SK-N-SH (cell line): ENCODE measurements at regions not wholly inside any gene's neighbourhood (a gene's known extent, or its start where the extent isn't known, plus 50 kb on each side); places are given as distances from the start of the nearest gene placed in this dataset.

ENCODE experiments used
- CTCF ChIA-PET: fragments of 300-600, 350-600 bp; formaldehyde crosslinking; extraction: SDS; loops from one replicate; lab custom pipeline; 2021; lab: Yijun Ruan, JAX
- POLR2A ChIA-PET: fragments of 350-600 bp; sonication (Branson Sonifier 250); formaldehyde crosslinking; extraction: SDS; loops from one replicate; lab custom pipeline; 2020; ENCODE audit warnings: antibody characterized with exemption, inconsistent platforms; lab: Yijun Ruan, JAX
- DNase-seq: peaks from one replicate; pipeline ENCODE4 v3.0.0; 2012
- H2AFZ ChIP-seq: fragments of 200-600 bp; sonication (generic); 2 replicates; pipeline ENCODE4 v1.8.1; 2016; ENCODE audit warnings: antibody characterized with exemption, mild to moderate bottlenecking, low read depth
- H3F3A ChIP-seq: fragments of 200-600 bp; sonication (generic); replicated peaks from 2 replicates; pipeline ENCODE3; 2016; ENCODE audit warnings: antibody characterized with exemption, mild to moderate bottlenecking; ENCODE audit not compliant: insufficient read depth
- H3K27ac ChIP-seq, 2 experiments: fragments of 200-500 bp in 1 of 2; fragments of 200-600 bp in 1 of 2; sonication (Bioruptor generic) in 1 of 2; sonication (generic), shearing (Covaris generic) in 1 of 2; 2 replicates each; pipeline versions ENCODE4 v1.5.1 to v1.6.1; 2014 to 2016; ENCODE audit warnings: low read depth in 2 of 2, inconsistent platforms in 1 of 2, low read length in 1 of 2, mild to moderate bottlenecking in 1 of 2, mixed read lengths in 1 of 2
- H3K27me3 ChIP-seq: fragments of 200-600 bp; sonication (generic), shearing (Covaris generic); 2 replicates; pipeline ENCODE4 v1.6.1; 2016; ENCODE audit warnings: mixed run types; ENCODE audit not compliant: insufficient read depth
- H3K36me3 ChIP-seq, 2 experiments: fragments of 200-500 bp in 1 of 2; fragments of 200-600 bp in 1 of 2; sonication (Bioruptor generic) in 1 of 2; sonication (generic) in 1 of 2; replicated peaks in 1 of 2; 2 replicates each; pipeline versions ENCODE3 to v1.5.1; 2014 to 2016; ENCODE audit warnings: low read length in 1 of 2, mild to moderate bottlenecking in 1 of 2; ENCODE audit not compliant: insufficient read depth in 2 of 2, control insufficient read depth in 1 of 2
- H3K4me1 ChIP-seq, 2 experiments: fragments of 200-500 bp in 1 of 2; fragments of 200-600 bp in 1 of 2; sonication (Bioruptor generic) in 1 of 2; sonication (generic), shearing (Covaris generic) in 1 of 2; 2 replicates each; pipeline versions ENCODE4 v1.5.1 to v1.6.1; 2014 to 2016; ENCODE audit warnings: low read depth in 1 of 2, low read length in 1 of 2, mixed run types in 1 of 2; ENCODE audit not compliant: insufficient read depth in 2 of 2, control insufficient read depth in 1 of 2
- H3K4me2 ChIP-seq: fragments of 200-600 bp; sonication (generic), shearing (Covaris generic); 2 replicates; pipeline ENCODE4 v1.6.1; 2017; ENCODE audit warnings: mixed run types
- H3K4me3 ChIP-seq, 2 experiments: fragments of 200-500 bp in 1 of 2; fragments of 200-600 bp in 1 of 2; sonication (Bioruptor generic) in 1 of 2; sonication (generic), shearing (Covaris generic) in 1 of 2; 2 replicates each; pipeline versions ENCODE4 v1.5.1 to v1.8.1; 2014 to 2016; ENCODE audit warnings: low read depth in 2 of 2, inconsistent platforms in 1 of 2, low read length in 1 of 2, mild to moderate bottlenecking in 1 of 2, mixed read lengths in 1 of 2, moderate library complexity in 1 of 2
- H3K79me2 ChIP-seq: fragments of 200-600 bp; sonication (generic); 2 replicates; pipeline ENCODE4 v1.8.1; 2017; ENCODE audit warnings: mild to moderate bottlenecking; ENCODE audit not compliant: insufficient read depth
- H3K9ac ChIP-seq: fragments of 200-600 bp; sonication (generic); 2 replicates; pipeline ENCODE4 v1.6.1; 2017; ENCODE audit warnings: mixed run types
- H3K9me2 ChIP-seq: fragments of 200-600 bp; sonication (generic); 2 replicates; pipeline ENCODE4 v1.6.1; 2017; ENCODE audit warnings: mixed run types
- H3K9me3 ChIP-seq: fragments of 200-600 bp; sonication (generic); 2 replicates; pipeline ENCODE4 v1.6.1; 2017; ENCODE audit warnings: mixed run types, mild to moderate bottlenecking, moderate library complexity
- H4K20me1 ChIP-seq: fragments of 200-600 bp; sonication (generic); 2 replicates; pipeline ENCODE4 v1.6.1; 2017; ENCODE audit warnings: mild to moderate bottlenecking, mixed run types; ENCODE audit not compliant: insufficient read depth
- EP300 ChIP-seq, 2 experiments: IDR thresholded peaks; 2 replicates each; pipeline versions ENCODE4 v1.4.0 to v1.6.1; 2012; ENCODE audit warnings: borderline replicate concordance in 1 of 2, low read depth in 1 of 2, low read length in 1 of 2
- FOSL2 ChIP-seq: IDR thresholded peaks from 2 replicates; pipeline ENCODE4 v1.4.0; 2012; ENCODE audit warnings: low read depth, mild to moderate bottlenecking, moderate library complexity, borderline replicate concordance
- GATA2 ChIP-seq: sonication (generic); formaldehyde crosslinking; IDR thresholded peaks from 2 replicates; pipeline ENCODE4 v1.5.0; 2020; ENCODE audit warnings: mild to moderate bottlenecking, missing genetic modification reagents
- MEF2A ChIP-seq: IDR thresholded peaks from 2 replicates; pipeline ENCODE4 v1.4.0; 2012; ENCODE audit warnings: low read depth, borderline replicate concordance
- MXI1 ChIP-seq: IDR thresholded peaks from 2 replicates; pipeline ENCODE4 v1.6.1; 2012; ENCODE audit warnings: mild to moderate bottlenecking, low read depth, low read length, improper control_type of control experiment
- NFIC ChIP-seq: IDR thresholded peaks from 2 replicates; pipeline ENCODE4 v1.4.0; 2012; ENCODE audit warnings: borderline replicate concordance
- RAD21 ChIP-seq: IDR thresholded peaks from 2 replicates; pipeline ENCODE4 v1.6.1; 2012; ENCODE audit warnings: mild to moderate bottlenecking, low read length
- RXRA ChIP-seq: IDR thresholded peaks from 2 replicates; pipeline ENCODE4 v1.4.0; 2012; ENCODE audit warnings: low read depth, mild to moderate bottlenecking, borderline replicate concordance
- SMC3 ChIP-seq: IDR thresholded peaks from 2 replicates; pipeline ENCODE4 v1.6.1; 2012; ENCODE audit warnings: low read depth, low read length, improper control_type of control experiment
- TCF12 ChIP-seq: IDR thresholded peaks from 2 replicates; pipeline ENCODE4 v1.4.0; 2012
- TEAD4 ChIP-seq: IDR thresholded peaks from 2 replicates; pipeline ENCODE4 v1.4.0; 2012; ENCODE audit warnings: mild to moderate bottlenecking, borderline replicate concordance; ENCODE audit not compliant: insufficient read depth
- WGBS: methylation state at CpG from one replicate; pipeline ENCODE4 v1.1.6; 2017; ENCODE audit warnings: low lambda C conversion rate; 5-methylcytosine and 5-hydroxymethylcytosine counted together
- TF ChIP-seq, protein P1 (sequence below): IDR thresholded peaks from 2 replicates; pipeline ENCODE4 v1.6.1; 2012; ENCODE audit warnings: mild to moderate bottlenecking, low read depth, low read length, moderate library complexity
- TF ChIP-seq, protein P2 (sequence below): IDR thresholded peaks from 2 replicates; pipeline ENCODE4; 2012
- TF ChIP-seq, protein P3 (sequence below): fragments of 150-350 bp; IDR thresholded peaks from 2 replicates; pipeline ENCODE4 v1.6.1; 2017; ENCODE audit warnings: antibody characterized with exemption, low read length, low read depth, borderline replicate concordance
- TF ChIP-seq, protein P4 (sequence below): fragments of 150-350 bp; IDR thresholded peaks from 2 replicates; pipeline ENCODE4 v1.6.1; 2016; ENCODE audit warnings: mild to moderate bottlenecking, low read depth, low read length
- TF ChIP-seq, protein P5 (sequence below): IDR thresholded peaks from 2 replicates; pipeline ENCODE4 v1.4.0; 2012; ENCODE audit warnings: low read depth, borderline replicate concordance
- TF ChIP-seq, protein P6 (sequence below): IDR thresholded peaks from 2 replicates; pipeline ENCODE4 v1.4.0; 2012; ENCODE audit warnings: low read depth, borderline replicate concordance

DNA sequence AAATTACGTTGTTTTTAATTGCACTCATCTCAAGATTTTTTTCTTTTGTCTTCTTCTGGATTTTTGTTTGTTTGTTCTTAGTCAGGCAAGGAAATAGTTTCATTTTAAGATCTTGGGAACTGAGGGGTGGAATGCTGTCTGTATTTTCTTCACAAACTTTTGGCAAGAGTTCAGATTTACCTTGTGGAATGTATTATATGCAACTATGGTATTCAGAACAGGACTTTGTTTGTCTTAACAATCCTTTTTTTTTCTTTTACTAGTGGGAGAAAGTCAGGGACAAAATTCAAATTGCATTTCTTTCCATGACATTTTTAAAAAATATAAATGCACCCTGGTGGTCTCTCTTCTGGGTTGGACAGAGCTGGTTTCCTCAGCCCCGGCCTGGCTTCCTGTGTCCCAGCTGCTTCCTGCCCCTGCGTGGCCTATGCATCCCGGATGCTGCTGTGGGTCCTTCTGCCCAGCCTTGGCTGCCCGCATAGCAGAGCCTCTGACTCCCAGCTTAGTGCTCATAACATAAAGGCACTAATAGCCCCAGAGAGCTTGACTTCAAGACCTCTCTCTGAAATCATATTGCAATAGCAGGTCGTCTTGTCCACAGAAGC lies 520.7 kb downstream of the QKI start (continued):
- TF ChIP-seq, protein P1, sequence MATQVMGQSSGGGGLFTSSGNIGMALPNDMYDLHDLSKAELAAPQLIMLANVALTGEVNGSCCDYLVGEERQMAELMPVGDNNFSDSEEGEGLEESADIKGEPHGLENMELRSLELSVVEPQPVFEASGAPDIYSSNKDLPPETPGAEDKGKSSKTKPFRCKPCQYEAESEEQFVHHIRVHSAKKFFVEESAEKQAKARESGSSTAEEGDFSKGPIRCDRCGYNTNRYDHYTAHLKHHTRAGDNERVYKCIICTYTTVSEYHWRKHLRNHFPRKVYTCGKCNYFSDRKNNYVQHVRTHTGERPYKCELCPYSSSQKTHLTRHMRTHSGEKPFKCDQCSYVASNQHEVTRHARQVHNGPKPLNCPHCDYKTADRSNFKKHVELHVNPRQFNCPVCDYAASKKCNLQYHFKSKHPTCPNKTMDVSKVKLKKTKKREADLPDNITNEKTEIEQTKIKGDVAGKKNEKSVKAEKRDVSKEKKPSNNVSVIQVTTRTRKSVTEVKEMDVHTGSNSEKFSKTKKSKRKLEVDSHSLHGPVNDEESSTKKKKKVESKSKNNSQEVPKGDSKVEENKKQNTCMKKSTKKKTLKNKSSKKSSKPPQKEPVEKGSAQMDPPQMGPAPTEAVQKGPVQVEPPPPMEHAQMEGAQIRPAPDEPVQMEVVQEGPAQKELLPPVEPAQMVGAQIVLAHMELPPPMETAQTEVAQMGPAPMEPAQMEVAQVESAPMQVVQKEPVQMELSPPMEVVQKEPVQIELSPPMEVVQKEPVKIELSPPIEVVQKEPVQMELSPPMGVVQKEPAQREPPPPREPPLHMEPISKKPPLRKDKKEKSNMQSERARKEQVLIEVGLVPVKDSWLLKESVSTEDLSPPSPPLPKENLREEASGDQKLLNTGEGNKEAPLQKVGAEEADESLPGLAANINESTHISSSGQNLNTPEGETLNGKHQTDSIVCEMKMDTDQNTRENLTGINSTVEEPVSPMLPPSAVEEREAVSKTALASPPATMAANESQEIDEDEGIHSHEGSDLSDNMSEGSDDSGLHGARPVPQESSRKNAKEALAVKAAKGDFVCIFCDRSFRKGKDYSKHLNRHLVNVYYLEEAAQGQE = no peak
- TF ChIP-seq, protein P2, sequence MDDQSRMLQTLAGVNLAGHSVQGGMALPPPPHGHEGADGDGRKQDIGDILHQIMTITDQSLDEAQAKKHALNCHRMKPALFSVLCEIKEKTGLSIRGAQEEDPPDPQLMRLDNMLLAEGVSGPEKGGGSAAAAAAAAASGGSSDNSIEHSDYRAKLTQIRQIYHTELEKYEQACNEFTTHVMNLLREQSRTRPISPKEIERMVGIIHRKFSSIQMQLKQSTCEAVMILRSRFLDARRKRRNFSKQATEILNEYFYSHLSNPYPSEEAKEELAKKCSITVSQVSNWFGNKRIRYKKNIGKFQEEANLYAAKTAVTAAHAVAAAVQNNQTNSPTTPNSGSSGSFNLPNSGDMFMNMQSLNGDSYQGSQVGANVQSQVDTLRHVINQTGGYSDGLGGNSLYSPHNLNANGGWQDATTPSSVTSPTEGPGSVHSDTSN = no peak
- no peak for TF ChIP-seq TEAD4
- no peak for TF ChIP-seq FOSL2
- no peak for TF ChIP-seq NFIC

DNA sequence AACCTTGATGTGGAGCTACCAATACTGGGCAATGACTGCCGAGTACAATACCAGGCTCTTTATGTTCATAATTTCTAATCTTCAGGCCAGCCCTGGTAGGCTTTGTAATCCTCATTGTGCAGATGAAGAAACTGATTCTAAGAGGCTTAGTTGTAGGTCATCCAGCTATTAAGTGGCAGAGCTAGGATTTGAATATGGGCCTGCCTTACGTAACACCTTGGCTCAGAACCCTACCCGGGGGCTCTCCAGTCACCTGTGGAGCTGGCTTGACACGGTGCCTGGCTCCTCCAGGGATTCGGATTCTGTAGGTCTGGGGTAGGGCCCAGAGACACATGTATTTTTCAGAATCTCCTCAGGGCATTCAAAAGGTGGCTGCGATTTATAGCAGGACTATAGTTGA lies 515.5 kb downstream of the QKI start:
- ChIA-PET CTCF (interaction anchor here (0.8 kb wide), 1 partner anchor 9 kb away, joined by 3 read pairs; no protein-coding TSS in a partner anchor), POLR2A (no interaction called here)
- 34% methylated on average over 5 of the region's 6 CpGs for WGBS
- Histone ChIP-seq H3K36me3 (no peaks in the 10 kb centered on the region), H3K79me2 (no peaks in the 10 kb centered on the region), H3F3A (no peaks in the 10 kb centered on the region), H3K27ac (no peak overlapping the region), H3K4me2 (no peak overlapping the region), H4K20me1 (no peaks in the 10 kb centered on the region), H3K4me3 (no peak overlapping the region), H2AFZ (no peak overlapping the region), H3K9ac (no peak overlapping the region), H3K27me3 (no peaks in the 10 kb centered on the region), H3K9me3 (no peaks in the 10 kb centered on the region), H3K9me2 (no peaks in the 10 kb centered on the region), H3K4me1 (no peaks in the 10 kb centered on the region)
- no peak for DNase-seq
- TF ChIP-seq TCF12 (no peak), RAD21 (no peak), GATA2 (CRISPR knock-in tag) (no peak), RXRA (no peak), MEF2A (no peak), SMC3 (no peak), EP300 (IDR thresholded peaks at IDR 0.05; ENCODE audit: borderline replicate concordance in 1 of 2, low read depth in 1 of 2, low read length in 1 of 2) (no peak), MXI1 (no peak)
- TF ChIP-seq, protein P1 = no peak
- TF ChIP-seq, protein P3, sequence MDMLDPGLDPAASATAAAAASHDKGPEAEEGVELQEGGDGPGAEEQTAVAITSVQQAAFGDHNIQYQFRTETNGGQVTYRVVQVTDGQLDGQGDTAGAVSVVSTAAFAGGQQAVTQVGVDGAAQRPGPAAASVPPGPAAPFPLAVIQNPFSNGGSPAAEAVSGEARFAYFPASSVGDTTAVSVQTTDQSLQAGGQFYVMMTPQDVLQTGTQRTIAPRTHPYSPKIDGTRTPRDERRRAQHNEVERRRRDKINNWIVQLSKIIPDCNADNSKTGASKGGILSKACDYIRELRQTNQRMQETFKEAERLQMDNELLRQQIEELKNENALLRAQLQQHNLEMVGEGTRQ = no peak
- TF ChIP-seq, protein P4, sequence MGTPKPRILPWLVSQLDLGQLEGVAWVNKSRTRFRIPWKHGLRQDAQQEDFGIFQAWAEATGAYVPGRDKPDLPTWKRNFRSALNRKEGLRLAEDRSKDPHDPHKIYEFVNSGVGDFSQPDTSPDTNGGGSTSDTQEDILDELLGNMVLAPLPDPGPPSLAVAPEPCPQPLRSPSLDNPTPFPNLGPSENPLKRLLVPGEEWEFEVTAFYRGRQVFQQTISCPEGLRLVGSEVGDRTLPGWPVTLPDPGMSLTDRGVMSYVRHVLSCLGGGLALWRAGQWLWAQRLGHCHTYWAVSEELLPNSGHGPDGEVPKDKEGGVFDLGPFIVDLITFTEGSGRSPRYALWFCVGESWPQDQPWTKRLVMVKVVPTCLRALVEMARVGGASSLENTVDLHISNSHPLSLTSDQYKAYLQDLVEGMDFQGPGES = no peak
- TF ChIP-seq, protein P5, sequence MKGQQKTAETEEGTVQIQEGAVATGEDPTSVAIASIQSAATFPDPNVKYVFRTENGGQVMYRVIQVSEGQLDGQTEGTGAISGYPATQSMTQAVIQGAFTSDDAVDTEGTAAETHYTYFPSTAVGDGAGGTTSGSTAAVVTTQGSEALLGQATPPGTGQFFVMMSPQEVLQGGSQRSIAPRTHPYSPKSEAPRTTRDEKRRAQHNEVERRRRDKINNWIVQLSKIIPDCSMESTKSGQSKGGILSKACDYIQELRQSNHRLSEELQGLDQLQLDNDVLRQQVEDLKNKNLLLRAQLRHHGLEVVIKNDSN = no peak
- TF ChIP-seq, protein P6, sequence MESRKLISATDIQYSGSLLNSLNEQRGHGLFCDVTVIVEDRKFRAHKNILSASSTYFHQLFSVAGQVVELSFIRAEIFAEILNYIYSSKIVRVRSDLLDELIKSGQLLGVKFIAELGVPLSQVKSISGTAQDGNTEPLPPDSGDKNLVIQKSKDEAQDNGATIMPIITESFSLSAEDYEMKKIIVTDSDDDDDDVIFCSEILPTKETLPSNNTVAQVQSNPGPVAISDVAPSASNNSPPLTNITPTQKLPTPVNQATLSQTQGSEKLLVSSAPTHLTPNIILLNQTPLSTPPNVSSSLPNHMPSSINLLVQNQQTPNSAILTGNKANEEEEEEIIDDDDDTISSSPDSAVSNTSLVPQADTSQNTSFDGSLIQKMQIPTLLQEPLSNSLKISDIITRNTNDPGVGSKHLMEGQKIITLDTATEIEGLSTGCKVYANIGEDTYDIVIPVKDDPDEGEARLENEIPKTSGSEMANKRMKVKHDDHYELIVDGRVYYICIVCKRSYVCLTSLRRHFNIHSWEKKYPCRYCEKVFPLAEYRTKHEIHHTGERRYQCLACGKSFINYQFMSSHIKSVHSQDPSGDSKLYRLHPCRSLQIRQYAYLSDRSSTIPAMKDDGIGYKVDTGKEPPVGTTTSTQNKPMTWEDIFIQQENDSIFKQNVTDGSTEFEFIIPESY = no peak
